DOHH2 (cell line): ENCODE measurements at regions not wholly inside any gene's neighbourhood (a gene's known extent, or its start where the extent isn't known, plus 50 kb on each side); places are given as distances from the start of the nearest gene placed in this dataset.

Experiments
- H3F3A ChIP-seq: fragments of 200-600 bp; sonication (generic), shearing (Covaris generic); 2 replicates; pipeline ENCODE4 v1.6.0; 2016; ENCODE audit warnings: antibody characterized with exemption, mild to moderate bottlenecking; ENCODE audit not compliant: control insufficient read depth, insufficient read depth
- H3K27ac ChIP-seq: fragments of 200-600 bp; sonication (generic); 2 replicates; pipeline ENCODE4 v1.5.1; 2014; ENCODE audit warnings: low read depth, mild to moderate bottlenecking, low read length, moderate library complexity
- H3K27me3 ChIP-seq: fragments of 200-600 bp; sonication (generic); 2 replicates; pipeline ENCODE4 v1.6.1; 2014; ENCODE audit warnings: mild to moderate bottlenecking, low read length, mixed read lengths; ENCODE audit not compliant: control insufficient read depth
- H3K36me3 ChIP-seq: fragments of 200-600 bp; sonication (generic); 2 replicates; pipeline ENCODE4 v1.6.1; 2014; ENCODE audit warnings: mild to moderate bottlenecking, low read length, moderate library complexity, mixed read lengths; ENCODE audit not compliant: control insufficient read depth
- H3K4me1 ChIP-seq: fragments of 200-600 bp; sonication (generic); 2 replicates; pipeline ENCODE4 v1.6.1; 2014; ENCODE audit warnings: mild to moderate bottlenecking, low read length, mixed read lengths; ENCODE audit not compliant: control insufficient read depth
- H3K4me2 ChIP-seq: fragments of 200-600 bp; sonication (generic); 2 replicates; pipeline ENCODE4 v1.6.0; 2014; ENCODE audit warnings: mild to moderate bottlenecking, low read length, moderate library complexity
- H3K4me3 ChIP-seq: fragments of 200-600 bp; sonication (generic); 2 replicates; pipeline ENCODE4 v1.5.1; 2014; ENCODE audit warnings: mild to moderate bottlenecking, low read length, mixed read lengths
- H3K79me2 ChIP-seq: fragments of 200-600 bp; sonication (generic); 2 replicates; pipeline ENCODE4 v1.6.1; 2014; ENCODE audit warnings: mild to moderate bottlenecking, low read length, mixed read lengths; ENCODE audit not compliant: control insufficient read depth
- H3K9me2 ChIP-seq: fragments of 200-600 bp; sonication (generic); replicated peaks from 2 replicates; pipeline ENCODE4 v1.6.1; 2014; ENCODE audit warnings: mild to moderate bottlenecking, low read length, mixed read lengths; ENCODE audit not compliant: control insufficient read depth
- H3K9me3 ChIP-seq: fragments of 200-600 bp; sonication (generic); 2 replicates; pipeline ENCODE4 v1.6.1; 2014; ENCODE audit warnings: antibody characterized with exemption, low read length, mixed read lengths; ENCODE audit not compliant: control insufficient read depth, insufficient read depth
- H4K20me1 ChIP-seq: fragments of 200-600 bp; sonication (generic); 2 replicates; pipeline ENCODE4 v1.6.0; 2014; ENCODE audit warnings: low read depth, mild to moderate bottlenecking, antibody characterized with exemption, low read length, moderate library complexity; ENCODE audit not compliant: control insufficient read depth, insufficient read depth
- EZH2phosphoT487 ChIP-seq: fragments of 200-600 bp; sonication (generic); IDR thresholded peaks from 2 replicates; pipeline ENCODE4 v1.6.1; 2017; ENCODE audit warnings: borderline replicate concordance, mild to moderate bottlenecking, antibody characterized with exemption, low read length, moderate library complexity, mixed read lengths
- TF ChIP-seq, protein P1 (sequence below): fragments of 200-600 bp; sonication (generic); IDR thresholded peaks from one replicate; pipeline ENCODE4 v1.5.1; 2014; ENCODE audit warnings: antibody characterized with exemption, mild to moderate bottlenecking, low read depth, low read length; ENCODE audit not compliant: poor library complexity, severe bottlenecking

DNA sequence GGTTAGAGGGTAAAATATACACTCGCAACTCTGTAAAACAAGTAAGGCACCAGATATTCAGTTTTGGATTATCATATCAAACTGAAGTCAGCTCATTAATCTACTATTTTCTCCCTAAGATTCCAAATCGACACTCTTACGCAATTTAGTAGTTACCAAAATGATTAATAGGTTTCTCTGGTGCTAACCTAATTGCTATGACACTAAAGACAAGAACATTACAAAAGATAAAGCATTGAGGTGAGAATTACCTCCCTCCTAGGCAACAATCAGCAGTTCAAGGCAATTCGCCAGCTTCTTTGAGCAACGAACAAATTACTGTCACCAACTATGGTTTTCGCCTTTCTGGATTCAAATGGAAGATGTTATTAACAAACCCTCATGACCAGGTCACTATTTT is 1305.0 kb downstream of the ROBO2 start:
- H3K36me3 ChIP-seq = no peaks in the 10 kb centered on the region
- no peaks in the 10 kb centered on the region for H3K27me3 ChIP-seq
- no peak overlapping the region for H3K4me3 ChIP-seq
- no peak overlapping the region for H3K4me2 ChIP-seq
- no peaks in the 10 kb centered on the region for H3K9me3 ChIP-seq
- H3F3A ChIP-seq = no peaks in the 10 kb centered on the region
- no peaks in the 10 kb centered on the region for H3K79me2 ChIP-seq
- TF ChIP-seq EZH2phosphoT487 = no peak
- TF ChIP-seq, protein P1, sequence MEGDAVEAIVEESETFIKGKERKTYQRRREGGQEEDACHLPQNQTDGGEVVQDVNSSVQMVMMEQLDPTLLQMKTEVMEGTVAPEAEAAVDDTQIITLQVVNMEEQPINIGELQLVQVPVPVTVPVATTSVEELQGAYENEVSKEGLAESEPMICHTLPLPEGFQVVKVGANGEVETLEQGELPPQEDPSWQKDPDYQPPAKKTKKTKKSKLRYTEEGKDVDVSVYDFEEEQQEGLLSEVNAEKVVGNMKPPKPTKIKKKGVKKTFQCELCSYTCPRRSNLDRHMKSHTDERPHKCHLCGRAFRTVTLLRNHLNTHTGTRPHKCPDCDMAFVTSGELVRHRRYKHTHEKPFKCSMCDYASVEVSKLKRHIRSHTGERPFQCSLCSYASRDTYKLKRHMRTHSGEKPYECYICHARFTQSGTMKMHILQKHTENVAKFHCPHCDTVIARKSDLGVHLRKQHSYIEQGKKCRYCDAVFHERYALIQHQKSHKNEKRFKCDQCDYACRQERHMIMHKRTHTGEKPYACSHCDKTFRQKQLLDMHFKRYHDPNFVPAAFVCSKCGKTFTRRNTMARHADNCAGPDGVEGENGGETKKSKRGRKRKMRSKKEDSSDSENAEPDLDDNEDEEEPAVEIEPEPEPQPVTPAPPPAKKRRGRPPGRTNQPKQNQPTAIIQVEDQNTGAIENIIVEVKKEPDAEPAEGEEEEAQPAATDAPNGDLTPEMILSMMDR = no peak
- H3K27ac ChIP-seq = no peak overlapping the region
- no peaks in the 10 kb centered on the region for H3K9me2 ChIP-seq
- H4K20me1 ChIP-seq = no peaks in the 10 kb centered on the region
- no peaks in the 10 kb centered on the region for H3K4me1 ChIP-seq

DNA sequence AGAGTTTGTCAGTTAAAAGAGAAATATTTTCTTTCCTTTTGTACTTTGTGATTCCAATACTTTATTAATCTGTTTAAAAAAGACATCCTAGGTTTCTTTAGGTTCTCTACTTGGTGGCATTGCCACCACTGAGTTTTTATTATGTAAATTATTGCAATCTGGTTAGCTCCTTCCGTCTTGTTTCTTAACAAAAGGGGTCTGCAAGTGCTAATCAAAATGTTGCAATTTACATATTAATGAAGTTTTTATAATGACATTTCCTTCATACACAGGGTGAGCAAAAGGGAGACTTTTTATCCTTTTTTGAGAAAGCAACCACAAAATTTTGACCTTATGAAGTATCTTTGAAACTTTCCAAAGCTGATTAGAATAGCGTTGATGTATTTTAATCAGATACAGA is 1307.3 kb downstream of the ROBO2 start:
- Histone ChIP-seq H3F3A (no peaks in the 10 kb centered on the region), H3K4me1 (no peaks in the 10 kb centered on the region), H3K27ac (no peak overlapping the region), H3K36me3 (no peaks in the 10 kb centered on the region), H3K9me3 (no peaks in the 10 kb centered on the region), H3K4me2 (no peak overlapping the region), H3K9me2 (no peaks in the 10 kb centered on the region), H4K20me1 (no peaks in the 10 kb centered on the region), H3K4me3 (no peak overlapping the region), H3K79me2 (no peaks in the 10 kb centered on the region), H3K27me3 (no peaks in the 10 kb centered on the region)
- TF ChIP-seq, protein P1 = no peak
- TF ChIP-seq EZH2phosphoT487 = no peak

DNA sequence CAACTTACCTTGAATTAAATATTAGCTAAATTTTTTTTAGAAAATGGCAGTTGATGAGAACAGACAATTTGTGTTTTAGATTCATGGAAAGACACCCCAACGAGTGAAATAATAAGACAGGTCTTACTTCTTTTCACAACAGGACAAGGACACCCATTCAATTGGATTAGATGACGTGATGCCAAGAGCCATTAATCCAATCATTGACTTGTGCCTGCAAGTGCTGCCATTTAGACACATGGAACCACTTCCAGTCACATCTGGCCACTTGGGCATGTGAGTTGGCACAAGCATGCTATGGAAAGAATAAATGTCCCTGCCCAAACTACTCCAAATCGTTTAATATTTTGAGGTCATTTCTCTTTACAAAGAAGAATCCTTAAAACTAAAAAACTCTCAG is 1308.8 kb downstream of the ROBO2 start:
- Histone ChIP-seq H3K9me2 (no peaks in the 10 kb centered on the region), H3K36me3 (no peaks in the 10 kb centered on the region), H3K27me3 (no peaks in the 10 kb centered on the region), H3K27ac (no peak overlapping the region), H3K4me3 (no peak overlapping the region), H3K79me2 (no peaks in the 10 kb centered on the region), H3F3A (no peaks in the 10 kb centered on the region), H4K20me1 (no peaks in the 10 kb centered on the region), H3K9me3 (no peaks in the 10 kb centered on the region), H3K4me2 (no peak overlapping the region), H3K4me1 (no peaks in the 10 kb centered on the region)
- no peak for TF ChIP-seq EZH2phosphoT487
- TF ChIP-seq, protein P1 = no peak

DNA sequence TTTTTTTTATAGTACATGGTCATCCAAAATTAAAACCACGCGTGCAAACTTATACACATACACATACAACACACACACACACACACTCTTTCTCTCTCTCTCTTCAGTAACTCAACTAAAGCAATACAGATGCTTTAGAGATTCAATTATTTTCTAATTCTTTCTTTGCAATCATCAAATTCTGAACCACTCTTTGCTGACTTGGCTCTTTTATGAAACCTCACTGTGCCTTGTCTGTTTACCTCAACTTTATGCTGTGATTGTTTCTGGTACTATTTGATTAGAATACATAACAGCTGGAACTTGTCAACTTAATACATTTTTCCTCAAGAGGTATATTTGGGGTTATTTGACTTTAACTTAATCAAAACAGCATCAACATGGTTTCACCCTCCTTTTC is 1309.7 kb downstream of the ROBO2 start:
- no peaks in the 10 kb centered on the region for H4K20me1 ChIP-seq
- no peaks in the 10 kb centered on the region for H3F3A ChIP-seq
- TF ChIP-seq, protein P1 = no peak
- H3K9me3 ChIP-seq = no peaks in the 10 kb centered on the region
- H3K4me1 ChIP-seq = no peaks in the 10 kb centered on the region
- H3K27ac ChIP-seq = no peak overlapping the region
- H3K79me2 ChIP-seq = no peaks in the 10 kb centered on the region
- no peaks in the 10 kb centered on the region for H3K36me3 ChIP-seq
- no peak overlapping the region for H3K4me3 ChIP-seq
- no peaks in the 10 kb centered on the region for H3K27me3 ChIP-seq
- no peak overlapping the region for H3K4me2 ChIP-seq
- H3K9me2 ChIP-seq = no peaks in the 10 kb centered on the region
